Activated naive CD8-positive, alpha-beta T cell treated with anti-CD3 and anti-CD28 coated beads for 36 hours (primary cell): ENCODE measurements at regions not wholly inside any gene's neighbourhood (a gene's known extent, or its start where the extent isn't known, plus 50 kb on each side); places are given as distances from the start of the nearest gene placed in this dataset.

Experiments
- DNase-seq: peaks from one replicate; pipeline ENCODE4 v3.0.0; 2021
- H3K27ac Mint-ChIP-seq: one replicate; pipeline ENCODE4 v1.8.0; 2022; ENCODE audit warnings: mild to moderate bottlenecking, moderate library complexity, mixed read lengths
- H3K27me3 Mint-ChIP-seq: one replicate; pipeline ENCODE4 v1.8.0; 2022; ENCODE audit warnings: mild to moderate bottlenecking, mixed read lengths
- H3K36me3 Mint-ChIP-seq: one replicate; pipeline ENCODE4 v1.8.0; 2021; ENCODE audit warnings: mild to moderate bottlenecking, mixed read lengths
- H3K4me1 Mint-ChIP-seq: one replicate; pipeline ENCODE4 v1.8.0; 2021; ENCODE audit warnings: mixed read lengths
- H3K4me3 Mint-ChIP-seq: one replicate; pipeline ENCODE4 v1.8.0; 2022; ENCODE audit warnings: mild to moderate bottlenecking, moderate library complexity, mixed read lengths
- H3K9me3 Mint-ChIP-seq: one replicate; pipeline ENCODE4 v1.8.0; 2022; ENCODE audit warnings: mixed read lengths

DNA sequence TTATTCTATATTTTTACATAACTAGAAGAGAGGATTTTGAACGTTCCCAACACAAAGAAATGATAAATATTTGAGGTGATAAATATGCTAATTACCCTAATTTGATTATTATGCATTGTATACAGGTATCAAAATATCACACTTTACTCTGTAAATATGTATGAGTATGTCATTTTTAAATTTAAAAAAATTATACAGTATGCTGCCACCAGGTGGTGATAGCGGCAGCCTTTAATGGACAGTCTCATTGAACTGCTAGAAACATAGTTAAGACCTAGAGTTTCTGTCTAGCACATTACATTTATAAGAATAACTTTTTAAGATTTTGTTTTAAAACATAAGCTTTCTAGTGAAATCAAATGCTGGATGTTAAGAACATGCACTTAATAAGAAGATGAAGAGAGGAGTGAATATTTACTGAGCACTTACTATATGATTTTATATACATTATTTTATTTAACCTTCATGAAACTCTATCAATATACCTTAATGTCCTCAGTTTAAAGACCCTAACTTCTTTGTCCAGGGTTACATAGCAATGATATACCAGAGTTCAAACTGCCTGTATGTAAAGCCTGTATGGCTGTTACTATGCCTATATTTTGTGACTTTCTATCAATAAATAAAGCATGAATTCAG, 207.1 kb downstream of the NUF2 start:
- H3K27ac Mint-ChIP-seq = no peak overlapping the region
- H3K4me1 Mint-ChIP-seq = no peaks in the 10 kb centered on the region
- peaks cover 4% of the 10 kb centered on the region for H3K27me3 Mint-ChIP-seq
- no peak for DNase-seq
- no peak overlapping the region for H3K4me3 Mint-ChIP-seq
- H3K9me3 Mint-ChIP-seq = peaks cover 5% of the 10 kb centered on the region
- H3K36me3 Mint-ChIP-seq = no peaks in the 10 kb centered on the region

DNA sequence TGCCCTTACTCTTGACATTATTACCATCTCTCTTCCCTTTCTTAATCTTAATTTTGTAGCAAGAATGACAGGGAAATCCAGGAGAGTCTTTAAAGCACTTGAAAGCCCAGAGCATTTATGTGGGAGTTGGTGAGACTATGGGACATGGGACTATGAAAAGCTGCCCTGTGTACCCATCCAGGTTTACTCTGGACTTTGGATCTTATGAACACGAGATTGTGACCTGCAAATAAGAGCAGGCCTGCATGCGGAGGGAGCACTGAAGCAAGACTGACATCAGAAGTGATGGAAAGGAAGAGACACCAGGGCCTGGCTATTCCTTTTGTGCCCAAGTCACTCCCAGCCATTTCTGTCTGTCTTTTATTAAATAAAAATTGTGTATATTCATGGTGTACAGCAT, 209.6 kb downstream of the NUF2 start:
- H3K27ac Mint-ChIP-seq = no peak overlapping the region
- no peaks in the 10 kb centered on the region for H3K4me1 Mint-ChIP-seq
- peaks cover 3% of the 10 kb centered on the region for H3K9me3 Mint-ChIP-seq
- no peak overlapping the region for H3K4me3 Mint-ChIP-seq
- H3K36me3 Mint-ChIP-seq = no peaks in the 10 kb centered on the region
- peaks cover 4% of the 10 kb centered on the region for H3K27me3 Mint-ChIP-seq
- DNase-seq = no peak

DNA sequence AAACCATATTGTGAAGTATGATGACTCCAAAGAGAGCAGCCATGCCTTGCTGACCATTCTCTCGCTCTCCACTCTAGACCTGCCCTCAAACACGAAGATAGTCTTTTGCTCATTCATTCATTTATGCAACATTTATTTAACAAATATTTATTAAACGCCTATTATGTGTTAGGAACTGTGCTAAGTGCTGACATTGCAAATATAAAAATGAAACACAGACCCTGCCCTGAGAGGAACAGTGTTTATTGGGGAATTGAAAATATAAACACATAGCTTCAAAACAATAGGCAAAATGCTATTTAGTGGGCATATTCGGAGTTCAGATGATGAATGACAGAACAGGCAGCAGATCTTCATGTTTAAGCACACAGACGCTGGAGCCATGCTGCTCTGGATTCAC, 213.6 kb downstream of the NUF2 start:
- H3K4me1 Mint-ChIP-seq = no peaks in the 10 kb centered on the region
- H3K9me3 Mint-ChIP-seq = no peaks in the 10 kb centered on the region

DNA sequence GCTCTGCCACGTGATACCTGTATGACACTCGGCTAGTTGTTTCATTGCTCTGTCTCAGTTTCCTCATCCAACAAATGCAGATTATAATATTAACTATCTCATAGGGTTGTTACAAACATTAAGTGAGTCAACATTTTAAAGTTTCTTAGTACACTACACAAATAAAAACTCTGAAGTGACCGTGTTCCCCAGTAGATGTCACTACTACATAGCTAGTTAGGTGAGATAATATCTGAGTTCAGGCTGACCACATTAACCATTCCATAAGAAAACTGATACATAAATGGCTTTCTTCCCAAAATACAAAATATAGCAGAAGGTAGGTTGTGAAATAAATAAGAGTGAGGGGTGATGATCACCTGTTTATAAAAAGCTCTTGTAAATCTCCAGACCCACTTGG, 214.1 kb downstream of the NUF2 start:
- H3K27me3 Mint-ChIP-seq = no peaks in the 10 kb centered on the region
- no peak overlapping the region for H3K4me3 Mint-ChIP-seq
- no peaks in the 10 kb centered on the region for H3K9me3 Mint-ChIP-seq
- no peak for DNase-seq
- no peaks in the 10 kb centered on the region for H3K36me3 Mint-ChIP-seq
- H3K27ac Mint-ChIP-seq = no peak overlapping the region
- H3K4me1 Mint-ChIP-seq = no peaks in the 10 kb centered on the region

More for the DNA sequence above, 213.6 kb downstream of the NUF2 start:
- DNase-seq = no peak
- Mint-ChIP-seq H3K4me3 (no peak overlapping the region), H3K27me3 (no peaks in the 10 kb centered on the region), H3K27ac (no peak overlapping the region), H3K36me3 (no peaks in the 10 kb centered on the region)

DNA sequence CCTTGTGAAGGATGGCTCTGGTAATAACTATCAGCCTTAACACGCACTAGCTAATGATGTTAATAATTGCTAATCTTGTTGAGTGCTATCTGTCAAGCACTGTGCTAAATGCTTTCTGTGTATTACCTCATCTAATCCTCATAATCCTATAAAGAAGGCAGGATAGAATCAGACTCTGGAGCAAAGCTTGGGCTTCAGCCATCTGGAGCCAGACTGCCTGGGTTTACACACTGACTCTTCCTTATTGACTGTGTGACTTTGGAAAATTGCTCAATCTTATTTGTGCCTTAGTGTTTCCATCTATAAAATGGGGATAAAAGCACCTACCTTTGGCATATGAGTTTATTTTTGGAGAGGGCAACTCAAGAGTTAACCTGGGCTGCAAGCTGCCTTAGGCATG, 216.1 kb downstream of the NUF2 start:
- Mint-ChIP-seq H3K27me3 (peaks cover 3% of the 10 kb centered on the region), H3K4me1 (no peaks in the 10 kb centered on the region), H3K36me3 (no peaks in the 10 kb centered on the region), H3K4me3 (no peak overlapping the region), H3K9me3 (peaks cover under 1% of the 10 kb centered on the region), H3K27ac (no peak overlapping the region)
- no peak for DNase-seq

DNA sequence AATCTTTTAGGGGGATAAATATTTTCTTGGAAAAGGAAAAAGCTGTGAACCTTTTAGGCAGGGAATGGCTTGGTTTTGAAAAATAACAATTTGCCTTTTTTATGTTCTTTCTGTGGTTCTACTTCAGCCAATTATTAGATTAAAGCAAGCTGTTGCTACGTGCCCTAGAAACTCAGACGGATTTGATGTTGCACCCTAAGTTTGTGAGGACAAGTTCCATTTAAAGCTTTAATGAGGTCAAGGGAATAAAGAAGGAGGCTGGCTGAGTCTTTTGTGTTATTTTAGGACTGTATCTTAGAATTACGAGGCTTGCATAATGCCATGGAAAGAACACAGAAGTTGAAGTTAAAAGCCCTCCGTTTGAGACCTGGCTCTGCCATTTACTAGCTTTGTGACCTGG, 216.9 kb downstream of the NUF2 start:
- H3K4me1 Mint-ChIP-seq = no peaks in the 10 kb centered on the region
- no peak for DNase-seq
- H3K27me3 Mint-ChIP-seq = peaks cover 3% of the 10 kb centered on the region
- H3K4me3 Mint-ChIP-seq = no peak overlapping the region
- H3K27ac Mint-ChIP-seq = no peak overlapping the region
- H3K36me3 Mint-ChIP-seq = no peaks in the 10 kb centered on the region
- peaks cover 2% of the 10 kb centered on the region for H3K9me3 Mint-ChIP-seq

DNA sequence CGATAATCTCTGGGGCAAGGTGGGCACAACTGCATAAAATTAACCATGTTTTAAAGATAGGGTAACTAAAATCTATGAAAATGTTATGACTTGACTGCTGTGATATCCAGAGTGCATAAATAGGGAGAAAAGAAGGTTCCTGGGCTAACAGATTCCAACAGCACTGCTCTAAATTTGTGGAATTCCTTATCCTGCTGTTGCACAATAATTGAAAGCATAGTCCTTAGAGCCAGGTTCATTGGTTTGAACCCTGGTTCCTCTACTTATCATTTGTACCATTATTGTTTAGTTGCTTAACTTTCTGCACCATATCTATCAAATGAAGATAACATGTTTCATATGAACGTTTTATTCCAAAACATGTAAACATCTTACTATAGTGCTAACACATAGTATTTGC, 219.0 kb downstream of the NUF2 start:
- peaks cover 3% of the 10 kb centered on the region for H3K27me3 Mint-ChIP-seq
- H3K27ac Mint-ChIP-seq = no peak overlapping the region
- no peak overlapping the region for H3K4me3 Mint-ChIP-seq
- no peaks in the 10 kb centered on the region for H3K36me3 Mint-ChIP-seq
- H3K9me3 Mint-ChIP-seq = peaks cover 2% of the 10 kb centered on the region
- no peaks in the 10 kb centered on the region for H3K4me1 Mint-ChIP-seq
- DNase-seq = no peak

DNA sequence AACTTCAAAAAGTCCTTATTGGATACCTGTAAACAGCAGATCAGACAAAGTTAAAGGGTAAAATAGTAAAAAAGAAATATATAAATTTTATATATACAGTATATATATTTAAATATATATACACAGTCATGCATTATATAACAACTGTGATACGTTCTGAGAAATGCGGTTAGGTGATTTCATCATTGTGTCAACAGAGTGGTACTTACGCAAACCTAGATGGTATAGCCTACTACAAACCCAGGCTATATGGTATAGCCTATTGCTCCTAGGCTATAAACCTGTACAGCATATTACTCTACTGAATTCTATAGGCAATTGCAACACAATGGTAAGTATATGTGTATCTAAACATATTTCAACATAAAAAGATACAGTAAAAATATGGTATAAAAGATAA, 222.7 kb downstream of the NUF2 start:
- Mint-ChIP-seq H3K9me3 (peaks cover 2% of the 10 kb centered on the region), H3K27me3 (peaks cover 3% of the 10 kb centered on the region), H3K27ac (no peak overlapping the region), H3K4me1 (no peaks in the 10 kb centered on the region), H3K36me3 (no peaks in the 10 kb centered on the region), H3K4me3 (no peak overlapping the region)
- no peak for DNase-seq

DNA sequence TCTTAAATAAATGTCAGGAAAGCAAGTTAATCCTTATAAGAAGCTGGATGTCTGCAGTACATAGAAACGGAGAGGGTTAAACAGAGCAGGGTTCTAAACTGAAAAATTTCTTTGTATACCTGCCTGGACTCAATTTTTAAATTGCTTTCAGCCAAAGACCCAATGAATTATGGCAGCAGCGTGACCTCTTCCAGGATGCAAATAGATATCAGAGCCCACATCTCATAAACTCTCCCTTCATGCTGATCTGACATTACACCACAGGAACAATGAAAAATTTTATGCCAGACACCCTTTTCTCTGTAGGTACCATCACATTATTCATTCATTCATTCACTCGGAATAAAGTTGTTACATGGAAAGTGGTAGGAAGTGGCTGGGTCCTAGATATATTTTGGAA, 236.4 kb downstream of the NUF2 start:
- Mint-ChIP-seq H3K36me3 (no peaks in the 10 kb centered on the region), H3K27me3 (no peaks in the 10 kb centered on the region), H3K27ac (no peak overlapping the region), H3K4me1 (no peaks in the 10 kb centered on the region), H3K9me3 (peaks cover 5% of the 10 kb centered on the region), H3K4me3 (no peak overlapping the region)
- DNase-seq = no peak

DNA sequence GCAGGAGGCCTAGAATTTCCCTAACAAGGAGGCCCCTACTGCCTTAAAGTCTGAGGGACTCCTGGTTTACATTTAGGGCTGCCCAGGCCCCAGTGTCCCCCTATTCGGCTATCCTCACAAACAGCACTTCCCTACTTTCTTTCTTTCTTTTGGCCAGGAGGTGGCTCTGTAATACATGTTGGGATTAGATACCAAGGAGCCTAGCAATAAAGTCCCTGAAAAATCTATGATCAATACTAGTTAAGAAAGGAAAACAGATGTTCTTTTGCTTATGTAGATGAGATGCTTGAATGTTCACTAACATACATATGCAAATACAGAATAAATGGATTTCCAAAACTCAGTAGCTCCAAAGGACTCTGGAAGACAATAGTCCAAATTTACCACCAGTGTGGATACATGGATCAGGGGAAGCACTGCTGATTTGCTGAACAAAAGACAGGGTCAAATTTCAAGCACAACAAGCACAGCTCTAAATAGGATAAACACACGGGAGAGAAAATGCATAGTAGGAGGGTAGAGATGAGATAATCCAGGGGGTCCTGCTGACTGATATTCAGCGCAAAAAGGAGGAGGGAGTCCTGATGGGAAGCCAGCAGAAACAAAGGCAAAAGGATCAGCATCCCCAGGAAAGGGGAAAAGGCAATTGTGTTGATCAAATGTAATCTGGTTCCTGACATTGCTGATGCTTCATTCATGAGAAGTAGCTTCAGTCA, 240.0 kb downstream of the NUF2 start:
- Mint-ChIP-seq H3K4me1 (no peaks in the 10 kb centered on the region), H3K27ac (no peak overlapping the region), H3K9me3 (peaks cover 3% of the 10 kb centered on the region), H3K36me3 (no peaks in the 10 kb centered on the region), H3K27me3 (no peaks in the 10 kb centered on the region), H3K4me3 (no peak overlapping the region)
- DNase-seq = no peak

DNA sequence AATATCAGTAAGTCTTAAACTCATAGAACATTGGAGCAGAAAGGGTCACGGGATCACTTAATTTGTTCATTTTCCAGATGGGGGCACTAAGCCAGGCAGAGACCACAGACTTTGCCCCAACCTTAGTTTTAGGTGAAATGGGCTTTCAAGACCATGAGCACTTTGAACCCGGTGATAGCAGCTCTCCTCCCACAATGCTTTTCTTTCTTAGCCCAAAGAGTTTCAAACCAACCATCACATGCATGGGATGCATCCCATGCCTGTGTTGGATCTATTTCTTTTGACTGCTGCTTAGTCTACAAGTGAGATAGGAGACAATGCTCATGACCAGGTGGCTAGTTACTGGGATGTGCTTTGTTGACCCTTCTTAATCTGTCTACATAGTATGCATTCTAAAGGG, 240.6 kb downstream of the NUF2 start:
- Mint-ChIP-seq H3K9me3 (peaks cover 3% of the 10 kb centered on the region), H3K4me3 (no peak overlapping the region), H3K36me3 (no peaks in the 10 kb centered on the region), H3K4me1 (no peaks in the 10 kb centered on the region), H3K27ac (no peak overlapping the region), H3K27me3 (no peaks in the 10 kb centered on the region)
- no peak for DNase-seq

DNA sequence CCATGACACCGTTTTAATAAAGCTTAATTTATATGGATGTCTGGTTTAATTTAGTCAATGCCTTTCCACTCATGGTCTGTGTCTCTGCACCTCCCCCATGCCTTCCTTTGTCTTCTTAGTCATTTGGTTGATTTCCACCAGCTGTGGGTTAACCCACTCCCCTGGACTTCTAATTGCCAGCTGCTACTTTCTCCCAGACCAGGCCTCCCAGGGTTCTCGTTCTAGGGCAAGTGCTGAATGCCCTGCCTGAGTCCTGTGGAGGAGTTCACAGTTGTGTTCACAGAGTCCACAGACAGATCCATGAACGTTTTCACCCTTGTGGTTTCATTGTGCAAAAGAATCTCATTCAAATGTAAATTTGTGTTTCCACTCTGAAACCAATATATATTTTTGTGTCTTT, 243.4 kb downstream of the NUF2 start:
- H3K9me3 Mint-ChIP-seq = peaks cover 3% of the 10 kb centered on the region
- no peak overlapping the region for H3K27ac Mint-ChIP-seq
- no peaks in the 10 kb centered on the region for H3K36me3 Mint-ChIP-seq
- no peaks in the 10 kb centered on the region for H3K27me3 Mint-ChIP-seq
- H3K4me3 Mint-ChIP-seq = no peak overlapping the region
- no peak for DNase-seq
- no peaks in the 10 kb centered on the region for H3K4me1 Mint-ChIP-seq

DNA sequence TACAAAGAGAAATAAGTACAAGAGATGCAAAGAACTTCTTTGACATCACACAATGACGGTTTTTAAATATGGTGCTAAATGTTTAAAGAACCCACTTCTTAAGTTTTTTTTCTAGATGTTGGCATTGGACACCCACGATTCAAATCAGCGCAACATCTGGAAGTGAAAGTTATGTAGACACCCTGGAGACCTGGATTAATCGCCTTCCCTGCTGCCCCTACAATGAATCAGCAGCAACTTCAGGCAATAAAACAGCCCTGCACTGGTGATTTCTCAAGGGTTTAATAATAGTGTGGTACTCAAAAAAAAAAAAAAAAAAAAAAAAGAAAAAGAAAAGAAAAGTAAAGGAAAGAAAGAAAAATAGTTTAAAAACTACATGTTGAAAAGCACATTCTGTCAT, 248.3 kb downstream of the NUF2 start:
- H3K4me1 Mint-ChIP-seq = no peaks in the 10 kb centered on the region
- no peaks in the 10 kb centered on the region for H3K27me3 Mint-ChIP-seq
- H3K36me3 Mint-ChIP-seq = no peaks in the 10 kb centered on the region
- no peak overlapping the region for H3K27ac Mint-ChIP-seq
- no peaks in the 10 kb centered on the region for H3K9me3 Mint-ChIP-seq
- DNase-seq = no peak
- no peak overlapping the region for H3K4me3 Mint-ChIP-seq

DNA sequence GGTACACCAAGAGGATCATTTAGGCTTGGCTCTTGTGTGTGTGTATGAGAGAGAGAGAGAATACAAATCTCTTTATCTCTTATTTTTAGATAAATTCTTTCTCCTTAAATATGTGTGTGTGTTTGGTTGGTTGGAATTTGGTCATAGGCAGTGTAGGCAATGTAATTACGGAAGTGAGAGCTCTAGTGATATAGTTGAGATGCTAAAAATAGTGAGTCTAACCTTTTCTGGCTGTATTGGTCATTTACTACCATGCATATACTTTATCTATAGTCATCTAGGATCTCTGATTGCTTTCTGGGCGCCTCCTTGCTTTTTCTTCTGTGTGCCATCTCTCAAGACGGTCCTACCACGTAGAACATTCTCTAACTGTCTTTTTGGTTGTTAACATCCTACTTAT, 250.2 kb downstream of the NUF2 start:
- Mint-ChIP-seq H3K4me1 (no peaks in the 10 kb centered on the region), H3K27me3 (no peaks in the 10 kb centered on the region), H3K27ac (no peak overlapping the region), H3K9me3 (no peaks in the 10 kb centered on the region), H3K36me3 (no peaks in the 10 kb centered on the region), H3K4me3 (no peak overlapping the region)
- no peak for DNase-seq

DNA sequence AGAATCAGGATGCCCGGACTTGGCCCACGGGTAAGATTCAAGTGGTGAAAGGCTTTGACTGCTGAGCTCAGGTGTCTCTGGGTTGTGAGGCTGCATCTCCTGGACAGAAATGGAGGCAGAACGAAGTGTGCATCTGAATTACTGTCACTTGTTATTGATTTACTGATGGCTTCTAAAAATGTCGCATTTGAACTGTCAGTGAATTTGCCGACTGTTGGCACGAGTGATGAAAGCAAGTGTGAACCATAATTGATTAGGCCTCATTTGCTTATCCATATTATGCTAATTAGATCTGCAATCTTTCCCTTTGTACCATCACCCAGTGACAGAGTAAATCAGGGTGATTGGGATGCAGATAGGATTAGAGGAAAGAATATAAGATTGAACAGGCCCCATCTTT, 252.4 kb downstream of the NUF2 start:
- no peak overlapping the region for H3K4me3 Mint-ChIP-seq
- H3K9me3 Mint-ChIP-seq = no peaks in the 10 kb centered on the region
- H3K4me1 Mint-ChIP-seq = no peaks in the 10 kb centered on the region
- DNase-seq = no peak
- no peak overlapping the region for H3K27ac Mint-ChIP-seq
- no peaks in the 10 kb centered on the region for H3K36me3 Mint-ChIP-seq
- no peaks in the 10 kb centered on the region for H3K27me3 Mint-ChIP-seq

DNA sequence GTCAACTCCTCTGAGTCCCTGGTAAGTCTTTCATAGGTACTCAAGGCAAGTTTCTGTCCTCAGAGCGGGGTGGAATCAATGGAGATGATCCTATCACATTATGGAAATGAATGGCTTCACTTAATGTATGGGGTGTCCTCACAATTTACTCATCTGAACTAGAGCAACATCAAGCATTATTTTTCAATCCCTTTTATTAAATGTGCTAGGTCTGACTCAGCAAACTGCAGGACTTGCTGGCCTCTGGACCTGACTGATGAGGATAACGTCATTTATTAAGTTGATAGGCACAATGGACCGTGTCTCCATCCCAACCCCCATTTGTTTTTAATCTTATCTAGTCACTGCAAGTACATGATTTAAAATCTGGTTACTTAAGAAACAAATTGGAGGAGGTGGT, 259.2 kb downstream of the NUF2 start:
- Mint-ChIP-seq H3K4me1 (no peaks in the 10 kb centered on the region), H3K4me3 (no peak overlapping the region), H3K27ac (no peak overlapping the region), H3K9me3 (no peaks in the 10 kb centered on the region), H3K36me3 (no peaks in the 10 kb centered on the region), H3K27me3 (peaks cover 3% of the 10 kb centered on the region)
- no peak for DNase-seq
